Stimulated activated CD4-positive, alpha-beta T cell treated with anti-CD3 and anti-CD28 coated beads, Interleukin-15, amount 100 ng/mL, for 24 hours (primary cell): ENCODE measurements at regions not wholly inside any gene's neighbourhood (a gene's known extent, or its start where the extent isn't known, plus 50 kb on each side); places are given as distances from the start of the nearest gene placed in this dataset.
"Not testable (repeated sequence)": the region's sequence is repeated elsewhere in the genome, so short reads cannot be mapped to it uniquely, and the experiment has no call there.

Experiments used
- DNase-seq: peaks from one replicate; pipeline ENCODE4 v3.0.0-alpha.2; 2020

- DNase-seq = no peak
Observed at GRCh38 chr4:26217961-26218676, 102.7 kb upstream of the RBPJ start.

GRCh38 chr4:26218677-26219605, 101.9 kb upstream of the RBPJ start:
- DNase-seq = no peak

- DNase-seq = no peak
Observed at GRCh38 chr4:26220696-26221095, 100.1 kb upstream of the RBPJ start.

- no peak for DNase-seq
Observed at GRCh38 chr4:26223155-26223554, 97.7 kb upstream of the RBPJ start.

- no peak for DNase-seq
Observed at GRCh38 chr4:26226629-26227376, 94.0 kb upstream of the RBPJ start.

- no peak for DNase-seq
Observed at GRCh38 chr4:26227601-26228229, 93.1 kb upstream of the RBPJ start.

- no peak for DNase-seq
Observed at GRCh38 chr4:26228883-26229282, 91.9 kb upstream of the RBPJ start.

- DNase-seq = no peak
Observed at GRCh38 chr4:26229974-26230373, 90.8 kb upstream of the RBPJ start.

GRCh38 chr4:26233350-26233749, 87.5 kb upstream of the RBPJ start:
- no peak for DNase-seq

- DNase-seq = no peak
Observed at GRCh38 chr4:26235500-26235899, 85.3 kb upstream of the RBPJ start.

GRCh38 chr4:26237916-26238315, 82.9 kb upstream of the RBPJ start:
- DNase-seq = no peak

- no peak for DNase-seq
Observed at GRCh38 chr4:26238426-26238777, 82.4 kb upstream of the RBPJ start.

- no peak for DNase-seq
Observed at GRCh38 chr4:26238778-26239679, 81.8 kb upstream of the RBPJ start.

- DNase-seq = no peak
Observed at GRCh38 chr4:26239801-26240200, 81.0 kb upstream of the RBPJ start.

GRCh38 chr4:26241179-26241578, 79.6 kb upstream of the RBPJ start:
- DNase-seq = no peak

GRCh38 chr4:26242451-26242850, 78.4 kb upstream of the RBPJ start:
- DNase-seq = no peak

- not testable (repeated sequence) for DNase-seq
Observed at GRCh38 chr4:26244138-26244537, 76.7 kb upstream of the RBPJ start.

- DNase-seq = no peak
Observed at GRCh38 chr4:26248647-26249046, 72.2 kb upstream of the RBPJ start.

- DNase-seq = no peak
Observed at GRCh38 chr4:26252349-26253025, 68.3 kb upstream of the RBPJ start.

GRCh38 chr4:26253968-26254367, 66.8 kb upstream of the RBPJ start:
- DNase-seq = no peak

GRCh38 chr4:26255989-26256388, 64.8 kb upstream of the RBPJ start:
- DNase-seq = no peak
